Ecto neural progenitor cell (in vitro differentiated cells): ENCODE measurements at regions not wholly inside any gene's neighbourhood (a gene's known extent, or its start where the extent isn't known, plus 50 kb on each side); places are given as distances from the start of the nearest gene placed in this dataset.

ENCODE experiments used
- DNase-seq: peaks from one replicate; pipeline ENCODE4 v3.0.0-alpha.2; 2018; ENCODE audit warnings: low spot score

DNA sequence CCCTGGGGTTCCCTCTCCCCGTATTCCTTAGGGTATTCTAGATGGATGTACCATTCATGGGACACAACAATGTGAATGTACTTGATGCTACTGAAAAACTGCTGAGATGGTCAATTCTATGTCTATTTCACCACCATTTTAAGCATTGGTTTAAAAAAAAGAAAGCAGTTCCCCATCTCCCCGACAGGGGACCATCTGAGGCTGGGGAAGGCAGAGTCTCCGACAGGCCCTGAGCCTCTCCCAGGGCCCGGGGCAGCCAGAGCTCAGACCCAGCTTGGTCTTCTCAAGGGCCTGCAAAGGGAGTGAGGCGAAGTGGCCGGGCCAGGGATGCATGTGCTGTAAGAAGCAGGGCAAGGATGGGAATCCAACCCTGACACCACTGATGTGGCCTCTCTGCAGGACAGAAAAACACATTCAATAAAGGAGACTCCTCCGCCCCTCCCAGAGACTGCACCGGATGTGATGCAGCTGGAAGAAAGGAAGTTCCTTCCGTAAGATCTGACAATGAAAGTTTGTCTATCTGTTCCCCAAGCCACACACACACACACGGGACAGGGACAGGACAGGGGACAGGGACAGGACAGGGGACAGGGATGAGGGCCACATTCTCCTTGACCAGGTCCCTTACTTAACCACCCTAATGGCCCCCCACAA, 234.1 kb downstream of the BCL11B start:
- DNase-seq: no peak

DNA sequence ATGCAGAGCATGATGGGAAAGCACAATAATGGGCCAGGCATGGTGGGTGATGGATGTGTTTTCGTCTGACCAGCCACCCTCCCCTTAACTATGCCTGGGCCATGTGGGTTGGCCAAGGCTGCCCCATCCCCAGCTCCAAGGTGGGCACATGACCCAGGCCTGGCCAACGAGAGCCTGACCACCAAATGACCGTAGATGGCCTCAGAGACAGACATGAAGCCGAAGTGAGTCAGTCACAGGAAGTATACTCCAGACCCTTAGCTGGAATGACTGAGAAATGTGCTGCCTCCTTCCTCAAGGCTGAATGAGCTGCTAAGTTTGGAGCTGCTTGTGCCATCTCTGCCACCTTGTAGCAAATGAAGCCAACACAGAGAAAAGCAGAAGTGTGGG, 233.6 kb downstream of the BCL11B start:
- no peak for DNase-seq

DNA sequence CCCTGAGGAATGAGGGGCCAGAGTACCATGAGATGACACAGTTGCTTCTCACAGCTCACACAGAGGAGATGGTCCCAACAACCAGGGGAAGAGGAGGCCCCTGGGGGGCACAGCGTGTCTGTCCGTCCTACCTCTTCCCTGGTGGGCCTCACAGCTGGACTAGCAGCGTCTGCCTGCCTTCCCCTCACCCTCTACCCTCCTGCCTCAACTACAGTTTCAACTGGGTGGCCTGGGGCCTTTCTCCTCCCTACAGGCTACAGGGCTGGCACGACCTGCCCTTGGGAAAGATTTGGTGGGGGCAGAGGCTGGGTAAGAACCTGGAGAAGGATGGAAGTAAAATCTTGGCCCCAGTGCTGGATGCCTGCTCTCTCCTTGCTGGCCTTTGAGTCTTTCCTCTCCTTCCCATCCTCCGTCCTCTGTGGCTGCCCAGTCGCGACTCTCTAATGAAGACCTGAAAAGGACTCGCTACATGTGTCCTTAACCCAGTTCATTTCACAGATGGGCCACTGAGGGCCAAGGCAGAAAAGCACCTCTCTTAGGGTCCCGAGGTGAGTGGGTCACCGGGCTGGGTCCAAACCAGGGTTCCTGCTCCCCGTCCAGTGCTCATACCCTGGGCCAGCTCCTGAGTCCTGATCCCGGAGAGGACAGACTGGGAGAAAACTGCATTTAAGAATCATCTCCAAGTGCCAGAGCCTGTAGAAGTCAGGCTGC, 232.5 kb downstream of the BCL11B start:
- no peak for DNase-seq

DNA sequence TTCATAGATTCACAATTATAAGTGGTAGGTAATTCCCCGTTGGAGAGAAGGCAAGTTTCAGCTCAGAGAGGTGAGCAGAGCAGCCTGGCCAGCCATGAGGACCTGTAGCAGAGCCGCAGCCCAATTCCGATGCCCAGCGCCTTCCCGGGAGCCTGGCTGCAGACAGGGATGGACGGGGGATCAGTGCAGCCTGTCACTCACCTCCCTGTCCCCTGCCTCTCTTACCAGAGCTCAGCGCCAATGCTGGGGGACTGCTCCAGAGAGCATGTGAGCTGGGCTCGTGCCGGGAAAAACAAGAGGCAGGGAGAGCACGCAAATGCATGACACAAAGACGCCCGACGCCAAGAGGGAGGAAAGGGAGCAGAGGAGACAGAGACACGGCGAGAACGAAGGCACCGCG, 231.9 kb downstream of the BCL11B start:
- no peak for DNase-seq

DNA sequence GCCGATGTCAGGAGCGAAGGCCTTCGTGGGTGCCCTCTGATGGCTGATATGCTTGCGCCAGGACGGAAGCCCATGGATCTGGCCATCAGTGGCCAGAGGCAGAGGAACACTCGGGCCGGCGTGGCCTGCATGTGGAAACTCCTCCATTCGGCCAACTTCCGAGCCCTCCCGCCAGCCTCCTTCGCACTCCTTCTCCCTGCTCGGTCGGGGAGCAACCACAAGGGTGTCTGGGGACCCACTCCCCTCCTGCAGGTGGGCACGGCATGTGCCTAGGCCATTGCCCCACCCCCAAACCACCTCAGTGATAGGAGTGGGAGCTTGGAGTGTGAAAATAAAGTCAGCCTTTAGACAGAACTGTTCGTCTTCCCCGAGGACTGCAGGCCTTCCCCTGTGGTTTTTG, 231.3 kb downstream of the BCL11B start:
- no peak for DNase-seq

DNA sequence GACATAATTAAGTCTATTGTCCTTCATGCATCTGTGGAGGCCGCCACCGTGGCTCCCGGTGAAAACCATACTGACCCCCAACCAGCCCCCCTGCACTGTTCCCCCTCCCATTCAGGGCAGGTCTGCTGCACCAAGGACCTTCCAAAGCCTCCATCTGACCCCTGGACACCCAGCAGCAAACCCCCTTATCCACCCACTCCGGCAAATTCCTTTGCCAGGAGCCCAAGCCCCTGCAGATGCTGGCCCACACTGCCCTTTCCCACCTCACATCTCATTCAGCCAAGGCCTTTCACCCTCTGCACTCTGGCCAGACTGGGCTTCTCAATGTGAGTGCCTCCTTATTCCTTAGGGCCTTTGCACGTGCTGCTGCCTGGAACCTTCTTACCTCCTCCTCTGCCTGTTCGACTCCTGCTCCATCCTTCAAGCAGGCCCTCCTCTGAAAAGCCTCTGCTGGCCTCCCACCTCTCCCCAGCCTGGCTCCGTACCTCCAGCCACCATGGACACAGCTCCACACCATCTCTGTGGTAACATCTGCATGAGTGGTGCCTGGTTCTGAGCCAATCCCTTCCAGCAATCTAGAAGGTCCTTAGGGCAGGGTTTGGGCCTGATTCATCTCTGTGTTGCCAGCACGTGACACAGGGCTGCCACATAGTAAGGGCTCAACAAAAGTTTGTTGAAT, 230.7 kb downstream of the BCL11B start:
- no peak for DNase-seq

DNA sequence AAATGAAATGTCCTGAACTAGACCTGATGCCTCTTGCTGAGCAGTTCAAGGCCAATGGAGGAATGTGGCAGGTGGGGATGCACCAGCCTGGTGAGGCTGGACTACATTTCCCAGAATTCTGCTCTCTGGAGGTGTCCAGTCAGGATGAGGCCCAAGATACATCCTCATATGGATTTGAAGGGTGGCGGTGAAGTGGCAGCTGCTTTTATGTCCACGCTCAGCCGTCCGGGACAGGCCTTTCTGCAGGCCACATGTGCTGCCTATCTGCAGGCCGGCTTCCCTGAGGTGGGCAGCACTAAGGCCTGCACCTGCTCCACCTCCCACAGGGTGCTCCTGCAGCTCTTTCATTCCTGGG, 230.2 kb downstream of the BCL11B start:
- DNase-seq: no peak

DNA sequence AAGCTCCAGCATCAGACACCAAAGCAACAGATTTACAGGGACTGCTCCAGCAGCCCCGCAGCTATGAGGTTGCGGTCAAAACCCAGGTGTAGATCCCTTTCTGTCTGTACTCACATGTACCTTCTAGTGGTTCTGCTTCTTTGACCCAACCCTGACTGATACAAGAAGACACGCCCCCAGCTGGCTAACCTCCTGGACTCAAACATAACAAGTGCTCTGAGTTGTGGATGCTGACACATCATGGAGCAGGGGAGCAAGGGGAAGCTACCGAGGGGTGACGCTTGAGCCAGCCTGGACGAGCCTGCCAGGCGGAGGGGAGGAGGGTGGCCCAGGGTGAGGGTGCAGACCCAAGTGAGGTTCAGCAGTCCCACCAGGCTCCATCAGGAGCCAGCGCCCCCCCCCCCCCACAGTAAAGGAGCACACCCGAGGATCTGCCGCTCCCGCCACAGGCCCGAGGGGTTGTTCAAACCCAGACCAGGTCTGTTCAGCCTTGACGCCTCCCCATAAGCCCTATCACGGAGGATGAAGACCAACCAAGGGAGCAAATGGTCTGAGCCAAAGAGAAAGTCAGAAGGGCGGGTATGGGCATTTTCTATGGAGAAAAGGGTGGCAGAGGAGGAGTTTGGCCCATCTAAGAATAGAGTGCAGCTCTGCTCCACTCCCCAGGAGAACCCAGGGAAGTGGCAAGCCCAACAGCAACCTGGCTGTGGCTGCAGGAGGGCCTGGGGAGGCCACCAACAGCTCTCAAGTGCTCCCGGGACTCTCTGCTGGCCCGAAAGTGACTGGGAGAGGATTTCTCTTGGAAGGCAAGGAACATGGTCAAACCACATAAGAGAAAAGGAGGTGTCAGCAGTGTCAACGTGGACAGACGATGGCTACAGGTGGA, 229.4 kb downstream of the BCL11B start:
- DNase-seq: no peak

DNA sequence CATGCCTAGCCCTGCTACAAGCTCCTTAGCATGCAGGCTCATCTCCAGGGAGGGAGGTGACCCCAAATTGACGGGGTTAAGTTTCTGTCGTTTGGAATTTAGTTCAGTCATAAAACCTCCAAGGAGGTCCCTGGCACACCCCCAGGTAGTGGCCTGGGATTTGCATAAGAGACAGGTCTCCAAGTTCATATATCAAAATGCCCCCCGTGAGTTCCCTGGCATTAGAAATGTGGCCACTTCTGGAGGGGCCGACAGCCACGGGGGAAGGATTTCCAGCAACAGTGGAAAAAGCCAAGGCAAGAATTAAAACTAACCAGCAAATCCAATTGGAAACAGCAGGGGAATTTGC, 228.8 kb downstream of the BCL11B start:
- DNase-seq: no peak

DNA sequence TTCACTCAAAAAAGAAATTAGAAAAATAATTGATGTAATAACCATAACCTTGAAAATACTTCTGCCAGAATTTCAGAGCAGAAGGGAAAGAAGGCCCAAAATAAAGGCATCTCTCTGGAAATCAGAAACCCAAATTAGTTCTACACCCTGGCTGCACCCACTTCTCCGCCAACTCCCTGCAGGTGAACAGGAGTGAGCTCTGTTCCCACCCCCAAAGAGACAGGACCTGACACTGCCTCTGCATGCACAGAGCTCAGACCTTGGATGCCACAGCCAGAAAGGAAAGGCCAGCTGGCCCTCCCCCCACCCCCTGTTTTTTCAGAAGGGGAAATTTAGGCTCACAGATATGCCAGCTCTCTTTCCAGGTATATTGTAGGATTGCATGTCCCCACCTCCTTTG, 228.2 kb downstream of the BCL11B start:
- DNase-seq: no peak

DNA sequence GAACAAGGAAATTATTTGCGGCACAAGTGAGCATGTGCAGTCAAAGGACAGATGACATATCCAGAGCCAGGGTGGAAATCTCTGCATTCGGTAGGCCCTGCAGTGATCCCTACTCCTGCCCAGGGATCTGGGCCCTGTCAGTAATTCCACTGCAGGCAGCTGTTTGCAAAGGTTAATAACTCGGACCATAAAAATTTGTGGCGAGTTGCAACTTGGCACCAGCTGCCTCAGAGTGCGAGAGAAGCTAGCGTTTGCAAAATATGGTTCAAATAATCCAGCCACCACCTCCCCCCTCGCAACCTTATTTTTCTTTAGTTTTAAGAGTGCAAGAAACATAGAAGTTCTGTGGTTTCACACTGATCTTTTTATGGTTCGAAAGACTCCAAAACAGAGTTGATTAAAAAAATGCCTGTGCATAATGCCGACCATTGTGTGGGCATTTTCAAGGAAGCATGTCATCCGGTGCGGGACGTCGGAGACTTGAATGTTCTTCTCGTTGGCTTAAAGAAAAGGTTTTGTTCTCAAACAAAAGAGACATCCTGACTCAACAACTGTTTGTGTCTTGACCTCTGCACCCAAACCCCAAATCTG, 224.5 kb downstream of the BCL11B start:
- DNase-seq: no peak

DNA sequence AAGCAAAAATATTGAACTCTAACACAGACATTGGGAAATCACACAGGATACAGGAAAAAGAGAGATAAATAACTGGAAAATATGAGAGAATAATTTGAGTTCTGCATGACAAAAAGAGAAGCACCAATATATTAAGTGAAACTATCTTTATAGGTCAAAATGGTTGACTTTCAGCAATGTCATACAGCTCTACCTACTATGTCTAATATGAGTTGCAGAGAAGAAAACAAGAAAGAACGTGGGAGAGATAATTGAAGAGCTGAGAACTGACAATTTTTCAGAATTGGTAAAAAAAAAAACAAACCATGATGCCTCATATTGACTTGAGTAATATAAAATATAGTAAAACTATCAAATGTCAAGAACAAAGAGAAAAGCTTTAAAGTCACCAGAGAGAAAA, 221.7 kb downstream of the BCL11B start:
- DNase-seq: no peak

DNA sequence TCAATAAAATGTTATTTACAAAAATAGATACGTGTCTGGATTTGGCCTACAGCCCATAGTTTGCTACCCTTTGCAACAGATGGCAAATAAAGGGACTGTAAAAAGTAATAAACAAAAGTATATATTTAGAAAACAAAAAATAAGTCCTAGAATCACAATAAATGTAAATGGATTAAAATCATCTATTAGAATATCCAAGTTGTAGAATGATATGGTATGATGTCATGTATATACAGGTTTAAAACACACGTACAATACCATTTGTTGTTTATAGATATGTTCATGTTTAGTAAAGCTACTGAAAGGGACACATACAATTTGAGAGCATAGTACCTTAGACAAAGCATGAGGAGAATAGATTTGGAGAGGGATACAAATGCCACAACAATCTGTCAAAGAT, 219.5 kb downstream of the BCL11B start:
- DNase-seq: no peak

DNA sequence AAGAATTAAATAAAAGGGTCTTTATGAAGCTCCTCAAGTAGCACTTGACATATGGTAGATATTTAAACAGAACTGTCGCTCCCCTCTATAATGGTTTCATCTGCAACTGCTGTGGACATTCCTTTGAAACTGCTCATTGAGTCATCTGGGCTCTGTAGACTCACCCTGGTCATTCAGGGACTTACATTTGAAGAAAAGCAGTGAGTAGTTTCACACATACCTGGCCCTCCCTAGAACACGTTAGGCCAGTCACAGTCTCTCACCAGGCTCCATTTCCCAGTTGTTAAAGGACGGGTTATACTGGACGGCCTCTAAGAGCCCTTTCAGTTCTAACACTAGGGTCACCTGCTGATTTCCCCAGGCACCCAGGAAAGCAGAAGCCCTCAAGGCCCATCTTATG, 217.0 kb downstream of the BCL11B start:
- no peak for DNase-seq

DNA sequence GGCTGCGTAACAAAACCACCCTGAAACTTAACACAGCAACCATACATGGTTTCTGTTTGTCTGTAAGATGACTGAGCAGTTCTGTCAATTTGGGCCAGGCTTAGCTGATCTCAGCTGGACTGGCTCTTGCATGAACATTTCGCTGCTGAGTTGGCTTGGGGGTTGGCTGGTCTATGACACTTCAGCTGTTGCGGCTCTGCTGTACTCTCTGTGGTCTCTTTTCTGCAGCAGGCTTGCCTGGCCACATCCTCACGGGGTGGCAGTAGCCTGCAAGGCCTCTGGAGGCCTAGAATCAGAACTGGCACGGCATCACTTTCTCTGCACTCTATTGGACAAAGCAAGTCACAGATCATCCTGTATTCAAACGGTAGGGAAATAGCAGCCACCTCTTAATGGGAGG, 216.2 kb downstream of the BCL11B start:
- no peak for DNase-seq

DNA sequence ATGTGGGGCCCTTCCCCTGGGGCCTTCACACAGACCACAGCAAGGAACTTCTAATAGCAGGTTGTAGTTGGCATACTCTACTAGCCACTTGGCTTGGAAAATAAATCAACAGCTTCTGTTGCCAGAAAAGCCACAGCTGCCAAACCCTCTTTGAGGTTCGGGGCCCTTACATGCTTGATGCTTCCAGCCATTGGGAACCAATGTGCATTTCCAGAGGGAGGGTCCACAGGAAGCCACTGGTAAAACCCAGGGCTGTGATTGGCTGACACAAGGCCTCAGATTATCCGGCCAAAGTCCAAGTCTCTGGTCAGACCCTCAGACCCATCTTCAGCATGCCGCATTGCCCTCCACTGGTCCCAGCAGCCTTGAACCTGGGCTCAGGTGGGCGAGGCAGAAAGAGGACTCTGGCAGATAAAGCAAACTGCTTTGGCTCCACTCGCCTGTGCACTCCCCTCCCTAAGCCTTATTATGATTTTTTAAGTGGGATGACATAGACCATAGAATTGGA, 214.4 kb downstream of the BCL11B start:
- no peak for DNase-seq

DNA sequence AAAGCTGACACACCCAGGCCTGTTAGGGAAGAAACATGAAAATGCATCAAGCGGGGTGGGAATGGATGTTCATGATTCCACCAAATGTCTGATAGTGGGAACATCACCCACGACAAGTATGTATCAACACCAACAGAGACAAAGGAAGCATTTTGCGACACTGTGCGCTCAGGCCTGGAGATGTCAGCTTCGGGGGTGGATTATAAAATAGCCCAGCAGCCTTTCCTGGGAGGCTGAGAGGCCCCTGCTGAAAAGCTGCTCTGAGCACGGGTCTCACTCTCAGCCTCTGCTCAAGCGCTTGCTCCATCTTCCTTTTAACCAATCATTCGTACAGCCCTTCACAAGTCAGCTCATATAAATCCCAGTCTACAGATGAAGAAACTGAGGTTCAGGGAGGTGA, 213.5 kb downstream of the BCL11B start:
- DNase-seq: no peak

DNA sequence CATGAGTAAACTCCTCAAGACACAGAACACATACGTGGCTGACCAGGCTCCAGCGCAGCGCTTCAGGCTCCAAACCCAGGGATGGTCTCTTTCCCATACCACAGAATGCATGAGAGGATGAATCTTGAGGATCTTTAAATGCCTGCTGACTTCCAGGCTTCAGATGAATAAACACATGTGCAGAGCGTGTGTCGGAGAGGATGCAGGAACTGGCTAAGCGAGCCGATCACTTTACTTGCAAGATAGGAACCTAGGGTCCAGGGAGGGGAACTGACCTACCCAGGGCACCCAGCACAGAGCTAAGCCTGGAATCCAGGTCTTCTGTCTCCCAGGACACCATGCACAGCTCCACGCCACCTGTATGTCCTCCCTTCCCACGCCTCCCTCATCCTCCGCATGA, 209.8 kb downstream of the BCL11B start:
- DNase-seq: no peak

DNA sequence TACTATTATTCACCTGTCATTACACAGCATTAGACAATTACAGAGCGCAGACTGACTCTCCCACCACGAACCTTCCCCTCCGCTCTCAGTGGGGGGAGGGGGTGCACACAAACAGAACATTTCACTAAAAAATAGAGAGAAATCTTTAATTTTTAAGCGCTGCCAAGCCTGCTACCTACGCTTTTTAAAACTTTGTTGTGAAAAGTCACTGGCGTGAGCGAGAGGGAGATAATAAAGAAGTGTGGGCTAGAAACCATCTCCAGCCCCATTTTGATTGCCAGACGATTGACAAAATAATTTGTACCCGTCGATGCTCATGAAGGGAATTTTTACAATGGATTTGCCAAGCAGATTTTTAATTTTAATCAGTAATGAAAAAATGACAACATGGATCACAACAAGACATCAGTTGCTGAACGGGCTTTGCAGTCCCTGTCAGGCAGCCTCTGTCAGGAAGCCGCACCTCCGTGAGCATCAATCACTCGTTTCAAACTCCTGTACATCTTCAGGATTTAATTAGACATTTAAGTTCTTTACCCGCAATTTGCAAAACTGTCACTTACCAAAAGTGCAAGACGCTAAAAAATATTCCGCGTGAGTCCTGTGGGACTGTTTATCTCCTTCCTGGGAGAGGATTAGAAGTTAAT, 209.1 kb downstream of the BCL11B start:
- no peak for DNase-seq

DNA sequence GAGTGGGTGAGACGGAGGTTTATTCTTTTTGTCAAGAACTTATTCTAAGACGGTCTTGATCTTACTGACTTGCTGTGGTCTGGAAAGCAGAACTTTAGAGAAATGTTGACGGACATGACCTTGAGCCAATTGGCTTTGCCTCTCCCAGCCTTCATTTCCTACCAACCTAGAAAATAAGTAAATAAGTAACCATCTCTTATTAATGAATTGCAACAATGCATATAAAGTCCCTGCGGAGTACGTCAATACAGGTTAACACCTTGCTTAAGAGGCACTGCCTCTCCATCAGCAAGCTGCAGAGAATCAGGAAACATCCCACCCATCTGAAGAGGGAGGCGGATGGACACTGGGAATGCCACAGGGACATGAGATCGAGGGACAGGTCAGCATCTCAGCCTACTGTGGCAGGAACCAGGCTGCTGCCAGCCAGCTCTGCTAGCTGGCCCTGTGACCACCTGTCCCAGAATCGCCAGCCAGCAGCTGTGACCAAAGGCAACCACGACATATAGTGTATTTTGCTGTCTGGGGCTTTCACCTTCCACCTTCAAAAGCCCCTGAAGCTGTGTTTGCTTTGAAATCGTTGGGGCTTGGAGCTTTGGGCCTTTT, 208.3 kb downstream of the BCL11B start:
- DNase-seq: no peak

DNA sequence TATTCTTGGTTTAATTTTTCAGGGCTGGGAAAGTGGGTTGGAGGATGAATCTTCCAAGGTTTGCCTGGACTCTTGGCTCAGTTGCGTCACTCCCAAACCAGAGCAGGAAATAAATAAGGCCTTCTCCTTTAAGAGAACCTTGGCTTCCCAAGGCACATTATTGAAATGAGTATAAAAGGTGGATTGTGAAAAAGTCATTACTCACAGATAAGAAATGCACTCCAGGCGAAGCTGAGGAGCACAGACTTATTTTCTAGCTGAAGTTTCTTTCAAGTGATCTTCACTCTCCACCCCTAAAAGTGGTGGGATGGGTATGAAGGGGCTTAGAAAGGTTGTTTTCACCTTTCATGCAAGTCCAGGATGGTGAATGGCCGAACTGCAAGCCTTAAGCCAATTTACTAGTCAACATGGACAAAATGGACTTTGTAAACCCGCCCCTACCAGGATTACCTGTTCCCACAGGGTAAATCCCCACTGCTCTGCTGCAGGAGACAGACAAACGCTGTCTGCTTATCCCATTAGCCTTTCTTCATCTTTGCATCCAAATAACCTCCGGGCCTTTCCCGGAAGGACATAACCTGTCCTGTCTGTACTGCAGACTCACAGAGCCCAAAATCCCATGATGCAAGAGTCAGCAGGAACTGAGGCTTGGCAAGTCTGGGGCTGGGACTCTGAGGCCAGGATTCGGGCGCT, 207.6 kb downstream of the BCL11B start:
- DNase-seq: no peak
